Loucy (cell line): ENCODE measurements at regions not wholly inside any gene's neighbourhood (a gene's known extent, or its start where the extent isn't known, plus 50 kb on each side); places are given as distances from the start of the nearest gene placed in this dataset.

ENCODE experiments used
- H2AFZ ChIP-seq: fragments of 200-600 bp; sonication (generic); 2 replicates; pipeline ENCODE4 v1.6.0; 2016; ENCODE audit warnings: antibody characterized with exemption, mild to moderate bottlenecking, low read length, moderate library complexity
- H3F3A ChIP-seq: fragments of 200-600 bp; 2 replicates; pipeline ENCODE4 v1.6.0; 2016; ENCODE audit warnings: antibody characterized with exemption, low read depth, mild to moderate bottlenecking
- H3K27me3 ChIP-seq: fragments of 200-600 bp; sonication (generic); 2 replicates; pipeline ENCODE4 v1.6.1; 2014; ENCODE audit warnings: low read length, mild to moderate bottlenecking; ENCODE audit not compliant: insufficient read depth, poor library complexity, severe bottlenecking
- H3K36me3 ChIP-seq: fragments of 200-600 bp; sonication (generic); 2 replicates; pipeline ENCODE4 v1.6.1; 2016; ENCODE audit warnings: low read length; ENCODE audit not compliant: insufficient read depth
- H3K4me1 ChIP-seq: fragments of 200-600 bp; sonication (generic); 2 replicates; pipeline ENCODE4 v1.5.1; 2014; ENCODE audit warnings: low read length, mild to moderate bottlenecking; ENCODE audit not compliant: insufficient read depth, poor library complexity, severe bottlenecking
- H3K4me2 ChIP-seq: fragments of 200-600 bp; sonication (generic); 2 replicates; pipeline ENCODE4 v1.6.0; 2014; ENCODE audit warnings: antibody characterized with exemption, low read length, low read depth, mild to moderate bottlenecking; ENCODE audit not compliant: poor library complexity, severe bottlenecking
- H3K4me3 ChIP-seq: fragments of 200-600 bp; sonication (generic); 2 replicates; pipeline ENCODE4 v1.5.1; 2014; ENCODE audit warnings: low read length, mild to moderate bottlenecking, mixed read lengths; ENCODE audit not compliant: poor library complexity, severe bottlenecking
- H3K79me2 ChIP-seq: fragments of 200-600 bp; sonication (generic); 2 replicates; pipeline ENCODE4 v1.6.1; 2014; ENCODE audit warnings: low read length; ENCODE audit not compliant: insufficient read depth
- H3K9ac ChIP-seq: fragments of 200-600 bp; sonication (generic); 2 replicates; pipeline ENCODE4 v1.6.0; 2014; ENCODE audit warnings: mild to moderate bottlenecking, low read depth, low read length, moderate library complexity; ENCODE audit not compliant: poor library complexity, severe bottlenecking
- H3K9me2 ChIP-seq: fragments of 200-600 bp; sonication (generic); replicated peaks from 2 replicates; pipeline ENCODE4 v1.6.1; 2016; ENCODE audit warnings: low read depth, low read length, mixed read lengths
- H3K9me3 ChIP-seq: fragments of 200-600 bp; sonication (generic); 2 replicates; pipeline ENCODE4 v1.6.1; 2014; ENCODE audit warnings: mild to moderate bottlenecking, antibody characterized with exemption, low read length, low read depth; ENCODE audit not compliant: insufficient read depth
- H4K20me1 ChIP-seq: fragments of 200-600 bp; sonication (generic); 2 replicates; pipeline ENCODE4 v1.6.0; 2014; ENCODE audit warnings: antibody characterized with exemption, low read length, mild to moderate bottlenecking; ENCODE audit not compliant: insufficient read depth, poor library complexity, severe bottlenecking
- CTCF ChIP-seq: fragments of 200-600 bp; sonication (generic); conservative IDR thresholded peaks from 2 replicates; pipeline ENCODE4 v1.5.1; 2014; ENCODE audit warnings: mild to moderate bottlenecking, antibody characterized with exemption, low read length
- EZH2phosphoT487 ChIP-seq: fragments of 200-600 bp; IDR thresholded peaks from 2 replicates; pipeline ENCODE4 v1.6.1; 2018; ENCODE audit warnings: antibody characterized with exemption, mild to moderate bottlenecking, moderate library complexity, borderline replicate concordance

- Histone ChIP-seq H3K9me2 (no peaks in the 10 kb centered on the region), H3K9me3 (no peaks in the 10 kb centered on the region), H3K79me2 (no peaks in the 10 kb centered on the region), H3F3A (no peaks in the 10 kb centered on the region), H3K9ac (no peak overlapping the region), H3K4me3 (no peak overlapping the region), H3K36me3 (no peaks in the 10 kb centered on the region), H3K27me3 (no peaks in the 10 kb centered on the region), H4K20me1 (no peaks in the 10 kb centered on the region), H3K4me2 (no peak overlapping the region), H2AFZ (no peak overlapping the region), H3K4me1 (no peaks in the 10 kb centered on the region)
- TF ChIP-seq CTCF (no peak), EZH2phosphoT487 (no peak)
Measured at GRCh38 chr9:126159430-126160060, 167.1 kb upstream of the MVB12B start.

- H3K36me3 ChIP-seq = no peaks in the 10 kb centered on the region
- no peaks in the 10 kb centered on the region for H3F3A ChIP-seq
- H3K9ac ChIP-seq = no peak overlapping the region
- H3K79me2 ChIP-seq = no peaks in the 10 kb centered on the region
- H2AFZ ChIP-seq = no peak overlapping the region
- H3K4me3 ChIP-seq = no peak overlapping the region
- TF ChIP-seq CTCF (no peak), EZH2phosphoT487 (no peak)
- H4K20me1 ChIP-seq = no peaks in the 10 kb centered on the region
- H3K4me2 ChIP-seq = no peak overlapping the region
- H3K27me3 ChIP-seq = no peaks in the 10 kb centered on the region
- H3K4me1 ChIP-seq = no peaks in the 10 kb centered on the region
- H3K9me2 ChIP-seq = no peaks in the 10 kb centered on the region
- H3K9me3 ChIP-seq = no peaks in the 10 kb centered on the region
Measured at GRCh38 chr9:126160067-126160853, 166.4 kb upstream of the MVB12B start.

GRCh38 chr9:126160854-126161329 lies 165.7 kb upstream of the MVB12B start:
- H3K9me3 ChIP-seq = no peaks in the 10 kb centered on the region
- H3K4me1 ChIP-seq = no peaks in the 10 kb centered on the region
- no peak overlapping the region for H3K4me2 ChIP-seq
- H3K36me3 ChIP-seq = no peaks in the 10 kb centered on the region
- no peaks in the 10 kb centered on the region for H4K20me1 ChIP-seq
- H3F3A ChIP-seq = no peaks in the 10 kb centered on the region
- H3K9me2 ChIP-seq = no peaks in the 10 kb centered on the region
- H3K27me3 ChIP-seq = no peaks in the 10 kb centered on the region
- no peak overlapping the region for H3K9ac ChIP-seq
- no peak overlapping the region for H2AFZ ChIP-seq
- TF ChIP-seq EZH2phosphoT487 = no peak
- TF ChIP-seq CTCF = no peak
- no peaks in the 10 kb centered on the region for H3K79me2 ChIP-seq
- H3K4me3 ChIP-seq = no peak overlapping the region
